ENCODE measurements at regions not wholly inside any gene's neighbourhood (a gene's known extent, or its start where the extent isn't known, plus 50 kb on each side); places are given as distances from the start of the nearest gene placed in this dataset.

DNA sequence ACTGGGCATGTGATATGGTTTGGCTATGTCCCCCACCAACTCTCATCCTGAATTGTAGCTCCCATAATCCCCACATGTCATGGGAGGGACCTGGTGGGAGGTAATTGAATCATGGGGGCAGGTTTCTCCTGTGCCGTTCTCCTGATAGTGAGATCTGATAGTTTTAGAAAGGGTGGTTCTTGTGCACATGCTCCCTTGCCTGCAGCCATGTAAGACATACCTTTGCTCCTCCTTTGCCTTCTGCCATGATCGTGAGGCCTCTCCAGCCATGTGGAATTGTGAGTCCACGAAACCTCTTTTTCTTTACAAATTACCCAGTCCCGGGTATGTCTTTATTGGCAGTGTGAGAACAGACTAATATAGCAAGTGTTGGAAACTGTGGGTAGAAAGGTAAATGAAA lies 99.5 kb upstream of the HMCN1 start:
- no peak for TF ChIP-seq POLR2AphosphoS5 (IDR thresholded peaks at IDR 0.05; ENCODE audit: borderline replicate concordance, low read depth, low read length)
- TF ChIP-seq EZH2 (IDR thresholded peaks at IDR 0.05), result no peak
- no peak for TF ChIP-seq FOXP2 (optimal IDR thresholded peaks at IDR 0.05; ENCODE audit: control extremely low read depth, extremely low read length, insufficient read depth)

Measured in SK-N-MC (cell line).